ENCODE measurements at regions not wholly inside any gene's neighbourhood (a gene's known extent, or its start where the extent isn't known, plus 50 kb on each side); places are given as distances from the start of the nearest gene placed in this dataset.

DNA sequence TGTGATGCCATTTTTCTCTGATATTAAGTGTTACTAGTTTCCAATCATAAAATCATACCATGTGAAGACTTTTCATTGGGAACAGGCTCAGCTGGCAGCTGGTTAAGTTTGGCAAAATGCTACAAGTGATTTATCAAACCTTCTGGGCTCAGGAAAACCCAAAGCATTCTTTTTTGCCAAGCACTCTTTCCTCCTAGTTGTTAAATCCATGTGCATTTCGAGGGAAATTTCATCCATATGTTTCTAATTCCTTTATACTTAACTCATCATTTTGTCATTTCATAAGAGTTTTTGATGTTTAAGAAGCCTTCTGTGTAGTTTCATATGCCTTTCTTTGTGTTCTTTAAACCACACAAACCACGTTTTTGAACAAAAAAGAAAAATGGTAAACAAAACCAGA, 217.6 kb upstream of the PDE10A start:
- H4K20me1 ChIP-seq (ENCODE audit: insufficient read depth, low read length) = no peaks in the 10 kb centered on the region
- no peaks in the 10 kb centered on the region for H3K9me3 ChIP-seq (ENCODE audit: insufficient read depth, low read length, severe bottlenecking)
- H3K4me1 ChIP-seq (ENCODE audit: insufficient read depth, low read length) = no peaks in the 10 kb centered on the region
- DNase-seq (no peak), ATAC-seq (ENCODE audit: insufficient read depth, low read depth) (no peak)
- H2AFZ ChIP-seq (ENCODE audit: low read depth, low read length) = no peak overlapping the region
- no peak overlapping the region for H3K4me3 ChIP-seq (ENCODE audit: low read depth in 1 of 2, low read length in 2 of 2)
- no peaks in the 10 kb centered on the region for H3K79me2 ChIP-seq (ENCODE audit: insufficient read depth, low read length)
- no peaks in the 10 kb centered on the region for H3K27me3 ChIP-seq (ENCODE audit: insufficient read depth, low read length, poor library complexity)
- TF ChIP-seq, protein P1, sequence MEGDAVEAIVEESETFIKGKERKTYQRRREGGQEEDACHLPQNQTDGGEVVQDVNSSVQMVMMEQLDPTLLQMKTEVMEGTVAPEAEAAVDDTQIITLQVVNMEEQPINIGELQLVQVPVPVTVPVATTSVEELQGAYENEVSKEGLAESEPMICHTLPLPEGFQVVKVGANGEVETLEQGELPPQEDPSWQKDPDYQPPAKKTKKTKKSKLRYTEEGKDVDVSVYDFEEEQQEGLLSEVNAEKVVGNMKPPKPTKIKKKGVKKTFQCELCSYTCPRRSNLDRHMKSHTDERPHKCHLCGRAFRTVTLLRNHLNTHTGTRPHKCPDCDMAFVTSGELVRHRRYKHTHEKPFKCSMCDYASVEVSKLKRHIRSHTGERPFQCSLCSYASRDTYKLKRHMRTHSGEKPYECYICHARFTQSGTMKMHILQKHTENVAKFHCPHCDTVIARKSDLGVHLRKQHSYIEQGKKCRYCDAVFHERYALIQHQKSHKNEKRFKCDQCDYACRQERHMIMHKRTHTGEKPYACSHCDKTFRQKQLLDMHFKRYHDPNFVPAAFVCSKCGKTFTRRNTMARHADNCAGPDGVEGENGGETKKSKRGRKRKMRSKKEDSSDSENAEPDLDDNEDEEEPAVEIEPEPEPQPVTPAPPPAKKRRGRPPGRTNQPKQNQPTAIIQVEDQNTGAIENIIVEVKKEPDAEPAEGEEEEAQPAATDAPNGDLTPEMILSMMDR (IDR thresholded peaks at IDR 0.05; ENCODE audit: borderline replicate concordance, extremely low read depth, low read length, poor library complexity, severe bottlenecking) = no peak
- no peak for TF ChIP-seq EZH2 (IDR thresholded peaks at IDR 0.05; ENCODE audit: borderline replicate concordance, low read depth, low read length, severe bottlenecking)
- no peak overlapping the region for H3K27ac ChIP-seq (ENCODE audit: low read length)
- H3K4me2 ChIP-seq (ENCODE audit: insufficient read depth, low read length) = no peak overlapping the region
- H3K9ac ChIP-seq (ENCODE audit: low read depth, low read length) = no peak overlapping the region
- no peaks in the 10 kb centered on the region for H3K36me3 ChIP-seq (ENCODE audit: insufficient read depth, low read length)

DNA sequence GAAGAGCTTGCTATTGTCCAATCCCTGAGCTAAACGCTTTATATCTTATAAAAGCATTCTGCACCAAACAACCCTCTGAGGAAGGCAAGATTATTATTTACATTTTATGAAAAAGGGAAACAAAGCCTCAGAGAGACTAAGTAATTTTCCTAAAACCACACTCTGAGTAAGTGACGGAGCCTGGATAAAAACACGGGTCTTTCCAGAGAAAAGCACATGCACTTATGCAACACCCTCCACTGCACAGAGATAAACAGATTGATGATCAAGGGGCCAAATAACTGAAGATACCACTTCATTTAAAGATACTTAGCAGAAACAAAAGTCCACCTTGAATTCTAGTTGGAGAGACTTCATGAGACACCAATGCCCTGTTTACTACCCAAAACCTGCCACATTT, 214.7 kb upstream of the PDE10A start:
- no peaks in the 10 kb centered on the region for H3K9me3 ChIP-seq (ENCODE audit: insufficient read depth, low read length, severe bottlenecking)
- no peaks in the 10 kb centered on the region for H3K4me1 ChIP-seq (ENCODE audit: insufficient read depth, low read length)
- H3K27ac ChIP-seq (ENCODE audit: low read length) = no peak overlapping the region
- no peak for TF ChIP-seq EZH2 (IDR thresholded peaks at IDR 0.05; ENCODE audit: borderline replicate concordance, low read depth, low read length, severe bottlenecking)
- TF ChIP-seq, protein P1 (IDR thresholded peaks at IDR 0.05; ENCODE audit: borderline replicate concordance, extremely low read depth, low read length, poor library complexity, severe bottlenecking) = no peak
- no peaks in the 10 kb centered on the region for H3K79me2 ChIP-seq (ENCODE audit: insufficient read depth, low read length)
- H3K36me3 ChIP-seq (ENCODE audit: insufficient read depth, low read length) = no peaks in the 10 kb centered on the region
- no peaks in the 10 kb centered on the region for H4K20me1 ChIP-seq (ENCODE audit: insufficient read depth, low read length)
- no peak overlapping the region for H3K4me3 ChIP-seq (ENCODE audit: low read depth in 1 of 2, low read length in 2 of 2)
- H3K4me2 ChIP-seq (ENCODE audit: insufficient read depth, low read length) = no peak overlapping the region
- ATAC-seq (ENCODE audit: insufficient read depth, low read depth) = no peak
- DNase-seq = no peak
- H3K9ac ChIP-seq (ENCODE audit: low read depth, low read length) = no peak overlapping the region
- H2AFZ ChIP-seq (ENCODE audit: low read depth, low read length) = no peak overlapping the region
- H3K27me3 ChIP-seq (ENCODE audit: insufficient read depth, low read length, poor library complexity) = peaks cover 4% of the 10 kb centered on the region

DNA sequence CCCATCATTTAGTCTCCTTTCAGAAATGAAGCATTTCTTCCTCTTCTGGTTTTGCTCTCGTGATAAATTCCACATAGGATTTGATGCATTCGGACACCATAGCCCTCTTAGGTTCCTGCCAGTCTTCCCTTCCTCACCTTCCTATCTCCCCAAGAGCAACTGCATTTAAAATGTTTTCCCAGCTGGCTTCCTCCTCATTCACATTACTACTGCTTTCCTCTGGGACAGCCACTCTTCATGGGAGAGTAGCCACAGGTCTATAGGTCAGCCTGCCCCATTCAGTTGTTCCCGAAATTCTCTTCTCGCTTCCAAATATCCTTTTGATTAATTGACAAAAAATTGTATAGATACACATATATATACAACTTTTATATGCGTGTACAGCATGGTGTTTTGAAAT, 214.2 kb upstream of the PDE10A start:
- Histone ChIP-seq H2AFZ (ENCODE audit: low read depth, low read length) (no peak overlapping the region), H3K4me1 (ENCODE audit: insufficient read depth, low read length) (no peaks in the 10 kb centered on the region), H3K27ac (ENCODE audit: low read length) (no peak overlapping the region), H4K20me1 (ENCODE audit: insufficient read depth, low read length) (no peaks in the 10 kb centered on the region), H3K27me3 (ENCODE audit: insufficient read depth, low read length, poor library complexity) (peaks cover 4% of the 10 kb centered on the region), H3K4me2 (ENCODE audit: insufficient read depth, low read length) (no peak overlapping the region), H3K79me2 (ENCODE audit: insufficient read depth, low read length) (no peaks in the 10 kb centered on the region), H3K36me3 (ENCODE audit: insufficient read depth, low read length) (no peaks in the 10 kb centered on the region), H3K4me3 (ENCODE audit: low read depth in 1 of 2, low read length in 2 of 2) (no peak overlapping the region), H3K9ac (ENCODE audit: low read depth, low read length) (no peak overlapping the region), H3K9me3 (ENCODE audit: insufficient read depth, low read length, severe bottlenecking) (no peaks in the 10 kb centered on the region)
- no peak for DNase-seq
- TF ChIP-seq, protein P1 (IDR thresholded peaks at IDR 0.05; ENCODE audit: borderline replicate concordance, extremely low read depth, low read length, poor library complexity, severe bottlenecking) = no peak
- no peak for TF ChIP-seq EZH2 (IDR thresholded peaks at IDR 0.05; ENCODE audit: borderline replicate concordance, low read depth, low read length, severe bottlenecking)
- no peak for ATAC-seq (ENCODE audit: insufficient read depth, low read depth)

DNA sequence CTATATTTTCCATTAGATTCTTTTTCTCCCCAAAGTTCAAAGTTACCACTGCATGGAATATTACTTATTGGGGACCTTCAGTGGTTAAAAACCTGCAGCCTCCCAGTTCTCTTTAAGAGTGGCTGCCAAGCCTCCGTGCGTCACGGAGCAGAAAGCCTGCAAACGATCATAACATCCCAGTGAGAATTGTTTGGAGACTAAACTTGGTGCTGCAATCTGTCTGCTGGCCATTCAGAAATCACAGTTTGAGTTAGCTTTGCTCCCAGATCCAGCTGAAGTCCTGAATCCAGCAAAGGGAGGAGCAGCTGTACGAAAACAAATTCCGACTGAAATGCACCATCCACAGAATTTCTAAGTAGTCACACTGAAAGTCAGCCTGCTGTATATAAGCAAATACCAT, 213.5 kb upstream of the PDE10A start:
- no peak overlapping the region for H3K4me2 ChIP-seq (ENCODE audit: insufficient read depth, low read length)
- H4K20me1 ChIP-seq (ENCODE audit: insufficient read depth, low read length) = no peaks in the 10 kb centered on the region
- no peak overlapping the region for H3K4me3 ChIP-seq (ENCODE audit: low read depth in 1 of 2, low read length in 2 of 2)
- no peaks in the 10 kb centered on the region for H3K4me1 ChIP-seq (ENCODE audit: insufficient read depth, low read length)
- H3K36me3 ChIP-seq (ENCODE audit: insufficient read depth, low read length) = no peaks in the 10 kb centered on the region
- no peaks in the 10 kb centered on the region for H3K9me3 ChIP-seq (ENCODE audit: insufficient read depth, low read length, severe bottlenecking)
- H3K27ac ChIP-seq (ENCODE audit: low read length) = no peak overlapping the region
- TF ChIP-seq EZH2 (IDR thresholded peaks at IDR 0.05; ENCODE audit: borderline replicate concordance, low read depth, low read length, severe bottlenecking) = no peak
- TF ChIP-seq, protein P1 (IDR thresholded peaks at IDR 0.05; ENCODE audit: borderline replicate concordance, extremely low read depth, low read length, poor library complexity, severe bottlenecking) = no peak
- H2AFZ ChIP-seq (ENCODE audit: low read depth, low read length) = no peak overlapping the region
- no peaks in the 10 kb centered on the region for H3K79me2 ChIP-seq (ENCODE audit: insufficient read depth, low read length)
- DNase-seq = no peak
- ATAC-seq (ENCODE audit: insufficient read depth, low read depth) = no peak
- H3K9ac ChIP-seq (ENCODE audit: low read depth, low read length) = no peak overlapping the region
- H3K27me3 ChIP-seq (ENCODE audit: insufficient read depth, low read length, poor library complexity) = peaks cover 4% of the 10 kb centered on the region

Measured in DND-41 (cell line).